Pancreas (tissue), 10 donors: ENCODE measurements at regions not wholly inside any gene's neighbourhood (a gene's known extent, or its start where the extent isn't known, plus 50 kb on each side); places are given as distances from the start of the nearest gene placed in this dataset.

ENCODE experiments used
- ATAC-seq, 4 donors: fragments of 200-7000 bp; cut with Tn5 transposase; one replicate each; pipeline versions ENCODE4 v1.8.0 to v1.9.1; 2020; ENCODE audit warnings: mild to moderate bottlenecking in 4 of 4, moderate library complexity in 4 of 4
- DNase-seq, 6 donors: peaks; one replicate each; pipeline ENCODE4 v3.0.0-alpha.2; 2020
- FAIRE-seq: peaks from 2 replicates; lab custom pipeline; 2012; peaks lifted over from hg19 to GRCh38; lab: Jason Lieb, UNC
- H3K27ac ChIP-seq, 4 donors: fragments of 200-600 bp; sonication (generic); 1 replicate in 3 of 4; 2 replicates in 1 of 4; pipeline versions ENCODE4 v1.5.0 to v1.8.0; 2020
- H3K27me3 ChIP-seq, 4 donors: fragments of 200-600 bp; one replicate each; pipeline ENCODE4 v1.8.0; 2021
- H3K36me3 ChIP-seq, 3 donors: fragments of 200-600 bp; sonication (generic) in 1 of 3; one replicate each; pipeline versions ENCODE4 v1.5.0 to v1.8.0; 2020 to 2021
- H3K4me1 ChIP-seq, 3 donors: fragments of 200-600 bp; one replicate each; pipeline ENCODE4 v1.8.0; 2021
- H3K4me3 ChIP-seq, 4 donors: fragments of 200-600 bp; sonication (generic) in 2 of 4; one replicate each; pipeline versions ENCODE4 v1.5.0 to v1.8.0; 2020 to 2021
- H3K9me3 ChIP-seq, 4 donors: fragments of 200-600 bp; one replicate each; pipeline ENCODE4 v1.8.0; 2021
- CTCF ChIP-seq, 4 donors: fragments of 200-600 bp; sonication (generic) in 3 of 4; IDR thresholded peaks; one replicate each; pipeline versions ENCODE4 v1.5.0 to v1.8.0; 2021; ENCODE audit warnings: antibody characterized with exemption in 4 of 4
- WGBS, 2 donors: extraction: QIAGEN DNeasy Blood & Tissue Kit; methylation state at CpG; one replicate each; pipeline ENCODE4 v1.1.7; 2013; 5-methylcytosine and 5-hydroxymethylcytosine counted together
- intact Hi-C, 3 donors: fragments of 100-400 bp; cut with DNase I; formaldehyde crosslinking; loops; one replicate each; pipeline versions ENCODE4 v1.11.1 to v1.14.2; 2022
- donor health status: healthy with polysubstance abuse.
- donor health status: DM: no; HTN: no; CAD: no; lungs with moderate emphysema.
- donor health status: DM: no; HTN: no; CAD: no.
- donor health status: control.
- donor health status: control.
- donor health status: Bipolar disorder and iron deficiency.
- donor health status: DM: yes; HTN: yes; CAD: no.
- donor health status: DM: no; HTN: no; CAD: no.
- donor health status: DM: no; HTN: no; CAD: no.
- donor health status: DM: yes; HTN: yes; CAD: no.

- no peaks in the 10 kb centered on the region for H3K9me3 ChIP-seq
- no peaks in the 10 kb centered on the region for H3K36me3 ChIP-seq
- no peak for TF ChIP-seq CTCF (IDR thresholded peaks at IDR 0.05)
- WGBS, 2 donors: 76 to 85% methylated on average over 19 of the region's 19 CpGs
- DNase-seq (no peak), ATAC-seq (no peak), FAIRE-seq (no peak)
- H3K27ac ChIP-seq: no peak overlapping the region
- intact Hi-C loops: no loop called here
- no peak overlapping the region for H3K4me3 ChIP-seq
- no peaks in the 10 kb centered on the region for H3K27me3 ChIP-seq
- no peaks in the 10 kb centered on the region for H3K4me1 ChIP-seq
These were observed 80.0 kb downstream of the METRNL start for GRCh38 chr17:83159204-83160049.

- no peaks in the 10 kb centered on the region for H3K36me3 ChIP-seq
- intact Hi-C loops: no loop called here
These were observed 81.3 kb downstream of the METRNL start for GRCh38 chr17:83160443-83161297.

GRCh38 chr17:83161298-83162034, 82.1 kb downstream of the METRNL start:
- no peaks in the 10 kb centered on the region for H3K9me3 ChIP-seq
- DNase-seq (peak in 1 of 6 donors; percentile 1), ATAC-seq (peak in 2 of 4 donors; percentile 35 to 60), FAIRE-seq (no peak)
- H3K36me3 ChIP-seq: no peaks in the 10 kb centered on the region
- no peaks in the 10 kb centered on the region for H3K27me3 ChIP-seq
- intact Hi-C loops: no loop called here
- no peak overlapping the region for H3K4me3 ChIP-seq
- TF ChIP-seq CTCF (IDR thresholded peaks at IDR 0.05): no peak
- 79% methylated on average over 14 of the region's 14 CpGs for WGBS, 2 donors
- H3K27ac ChIP-seq: no peak overlapping the region
- no peaks in the 10 kb centered on the region for H3K4me1 ChIP-seq

More at GRCh38 chr17:83160443-83161297, 81.3 kb downstream of the METRNL start:
- 80% methylated on average over 18 to 19 of the region's 19 CpGs for WGBS, 2 donors
- no peaks in the 10 kb centered on the region for H3K27me3 ChIP-seq
- no peaks in the 10 kb centered on the region for H3K9me3 ChIP-seq
- no peaks in the 10 kb centered on the region for H3K4me1 ChIP-seq
- no peak for ATAC-seq
- DNase-seq: peak in 1 of 6 donors; percentile 5
- no peak for FAIRE-seq
- H3K4me3 ChIP-seq: no peak overlapping the region
- no peak for TF ChIP-seq CTCF (IDR thresholded peaks at IDR 0.05)
- H3K27ac ChIP-seq: no peak overlapping the region

GRCh38 chr17:83162035-83162745, 82.8 kb downstream of the METRNL start:
- FAIRE-seq: no peak
- WGBS, 2 donors: 62 to 71% methylated on average over 21 of the region's 21 CpGs
- Histone ChIP-seq H3K27ac (no peak overlapping the region), H3K27me3 (no peaks in the 10 kb centered on the region), H3K9me3 (no peaks in the 10 kb centered on the region), H3K4me3 (no peak overlapping the region), H3K36me3 (no peaks in the 10 kb centered on the region), H3K4me1 (no peaks in the 10 kb centered on the region)
- DNase-seq: peak in 1 of 6 donors; percentile 1
- intact Hi-C loops: no loop called here
- TF ChIP-seq CTCF (IDR thresholded peaks at IDR 0.05): no peak
- no peak for ATAC-seq
